ENCODE measurements at regions not wholly inside any gene's neighbourhood (a gene's known extent, or its start where the extent isn't known, plus 50 kb on each side); places are given as distances from the start of the nearest gene placed in this dataset.

- DNase-seq, result no peak
Observed at GRCh38 chr4:156487107-156487506, 484.5 kb downstream of the PDGFC start.

- DNase-seq, result no peak
Observed at GRCh38 chr4:156481845-156482244, 489.8 kb downstream of the PDGFC start.

GRCh38 chr4:156477636-156478035, 494.0 kb downstream of the PDGFC start:
- DNase-seq, result no peak

- no peak for DNase-seq
Observed at GRCh38 chr4:156476359-156476758, 495.2 kb downstream of the PDGFC start.

GRCh38 chr4:156475322-156475721, 496.3 kb downstream of the PDGFC start:
- DNase-seq, result peak in 1 of 2 experiments; percentile 16

- no peak for DNase-seq
Observed at GRCh38 chr4:156473151-156473550, 498.4 kb downstream of the PDGFC start.

- no peak for DNase-seq
Observed at GRCh38 chr4:156472624-156473023, 499.0 kb downstream of the PDGFC start.

- no peak for DNase-seq
Observed at GRCh38 chr4:156459584-156459983, 505.9 kb upstream of the CTSO start.

- DNase-seq, result no peak
Observed at GRCh38 chr4:156456830-156457229, 503.2 kb upstream of the CTSO start.

- DNase-seq, result no peak
Observed at GRCh38 chr4:156443488-156443887, 489.8 kb upstream of the CTSO start.

GRCh38 chr4:156442912-156443311, 489.2 kb upstream of the CTSO start:
- no peak for DNase-seq

GRCh38 chr4:156439576-156440200, 486.0 kb upstream of the CTSO start:
- no peak for DNase-seq

GRCh38 chr4:156437666-156438065, 484.0 kb upstream of the CTSO start:
- DNase-seq, result no peak

- no peak for DNase-seq
Observed at GRCh38 chr4:156422576-156422975, 468.9 kb upstream of the CTSO start.

GRCh38 chr4:156420623-156421022, 467.0 kb upstream of the CTSO start:
- no peak for DNase-seq

- no peak for DNase-seq
Observed at GRCh38 chr4:156419080-156419685, 465.5 kb upstream of the CTSO start.

- no peak for DNase-seq
Observed at GRCh38 chr4:156414406-156414805, 460.7 kb upstream of the CTSO start.

GRCh38 chr4:156413239-156414135, 459.8 kb upstream of the CTSO start:
- no peak for DNase-seq

GRCh38 chr4:156411531-156411930, 457.9 kb upstream of the CTSO start:
- no peak for DNase-seq

GRCh38 chr4:156408749-156409148, 455.1 kb upstream of the CTSO start:
- DNase-seq, result no peak

GRCh38 chr4:156401371-156401770, 447.7 kb upstream of the CTSO start:
- no peak for DNase-seq

- no peak for DNase-seq
Observed at GRCh38 chr4:156396534-156396933, 442.9 kb upstream of the CTSO start.

- no peak for DNase-seq
Observed at GRCh38 chr4:156391325-156391653, 437.6 kb upstream of the CTSO start.
